Ascending aorta (tissue), 2 donors: ENCODE measurements at regions not wholly inside any gene's neighbourhood (a gene's known extent, or its start where the extent isn't known, plus 50 kb on each side); places are given as distances from the start of the nearest gene placed in this dataset.

Experiments
- DNase-seq, 2 donors: peaks; one replicate each; pipeline ENCODE4 v3.0.0-alpha.2; 2019; ENCODE audit warnings: low spot score in 2 of 2
- H3K27ac ChIP-seq, 2 donors: fragments of 200-600 bp; sonication (generic); one replicate each; pipeline ENCODE4 v1.5.1; 2016 to 2017; ENCODE audit warnings: mild to moderate bottlenecking in 1 of 2
- H3K27me3 ChIP-seq: fragments of 200-600 bp; sonication (generic); one replicate; pipeline ENCODE4 v1.5.1; 2017
- H3K36me3 ChIP-seq, 2 donors: fragments of 200-600 bp; sonication (generic); one replicate each; pipeline ENCODE4 v1.5.1; 2016
- H3K4me1 ChIP-seq, 2 donors: fragments of 200-600 bp; sonication (generic); one replicate each; pipeline ENCODE4 v1.5.1; 2016 to 2017; ENCODE audit warnings: mild to moderate bottlenecking in 1 of 2
- H3K4me3 ChIP-seq, 2 donors: fragments of 200-600 bp; sonication (generic); one replicate each; pipeline ENCODE4 v1.5.1; 2016 to 2017; ENCODE audit warnings: mild to moderate bottlenecking in 1 of 2
- H3K9me3 ChIP-seq, 2 donors: fragments of 200-600 bp; sonication (generic); one replicate each; pipeline ENCODE4 v1.5.1; 2016
- intact Hi-C: fragments of 100-400 bp; cut with DNase I; formaldehyde crosslinking; loops from one replicate; pipeline ENCODE4 v1.15.1; 2023
- TF ChIP-seq, protein P1 (sequence below), 3 experiments: fragments of 200-600 bp in 2 of 3; fragments of 450-650 bp in 1 of 3; sonication (generic) in 2 of 3; IDR thresholded peaks; one replicate each; pipeline ENCODE4 v1.5.1; 2016 to 2019; ENCODE audit warnings: antibody characterized with exemption in 3 of 3, mild to moderate bottlenecking in 1 of 3, moderate library complexity in 1 of 3

DNA sequence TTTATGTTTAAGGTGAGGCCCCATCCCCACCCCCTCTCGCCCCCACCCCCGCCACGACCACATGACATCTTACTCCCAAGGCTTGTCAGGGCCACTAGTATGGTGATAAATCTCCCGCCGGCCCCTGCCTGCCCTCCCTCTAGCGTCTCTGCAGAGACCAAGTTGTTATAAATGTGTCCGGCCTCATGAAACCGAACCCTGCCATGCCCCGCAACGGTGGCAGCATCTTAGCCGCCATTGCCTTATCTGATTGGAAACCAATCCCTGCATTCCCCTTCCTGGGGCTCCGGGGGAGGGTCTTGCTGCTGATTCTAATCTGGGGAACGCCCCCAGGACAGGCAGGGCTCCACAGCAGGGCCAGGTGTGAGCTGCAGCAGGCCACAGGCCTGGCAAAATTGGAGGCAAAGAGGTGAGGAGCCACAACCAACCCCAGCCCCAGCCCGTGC lies 352.4 kb downstream of the C16orf95 start:
- H3K27ac ChIP-seq = no peak overlapping the region
- intact Hi-C loops = no loop called here
- no peaks in the 10 kb centered on the region for H3K9me3 ChIP-seq
- DNase-seq = no peak
- H3K36me3 ChIP-seq = no peaks in the 10 kb centered on the region
- TF ChIP-seq, protein P1, sequence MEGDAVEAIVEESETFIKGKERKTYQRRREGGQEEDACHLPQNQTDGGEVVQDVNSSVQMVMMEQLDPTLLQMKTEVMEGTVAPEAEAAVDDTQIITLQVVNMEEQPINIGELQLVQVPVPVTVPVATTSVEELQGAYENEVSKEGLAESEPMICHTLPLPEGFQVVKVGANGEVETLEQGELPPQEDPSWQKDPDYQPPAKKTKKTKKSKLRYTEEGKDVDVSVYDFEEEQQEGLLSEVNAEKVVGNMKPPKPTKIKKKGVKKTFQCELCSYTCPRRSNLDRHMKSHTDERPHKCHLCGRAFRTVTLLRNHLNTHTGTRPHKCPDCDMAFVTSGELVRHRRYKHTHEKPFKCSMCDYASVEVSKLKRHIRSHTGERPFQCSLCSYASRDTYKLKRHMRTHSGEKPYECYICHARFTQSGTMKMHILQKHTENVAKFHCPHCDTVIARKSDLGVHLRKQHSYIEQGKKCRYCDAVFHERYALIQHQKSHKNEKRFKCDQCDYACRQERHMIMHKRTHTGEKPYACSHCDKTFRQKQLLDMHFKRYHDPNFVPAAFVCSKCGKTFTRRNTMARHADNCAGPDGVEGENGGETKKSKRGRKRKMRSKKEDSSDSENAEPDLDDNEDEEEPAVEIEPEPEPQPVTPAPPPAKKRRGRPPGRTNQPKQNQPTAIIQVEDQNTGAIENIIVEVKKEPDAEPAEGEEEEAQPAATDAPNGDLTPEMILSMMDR (IDR thresholded peaks at IDR 0.05) = no peak
- H3K4me3 ChIP-seq = no peak overlapping the region
- H3K27me3 ChIP-seq = no peaks in the 10 kb centered on the region
- H3K4me1 ChIP-seq = no peaks in the 10 kb centered on the region

DNA sequence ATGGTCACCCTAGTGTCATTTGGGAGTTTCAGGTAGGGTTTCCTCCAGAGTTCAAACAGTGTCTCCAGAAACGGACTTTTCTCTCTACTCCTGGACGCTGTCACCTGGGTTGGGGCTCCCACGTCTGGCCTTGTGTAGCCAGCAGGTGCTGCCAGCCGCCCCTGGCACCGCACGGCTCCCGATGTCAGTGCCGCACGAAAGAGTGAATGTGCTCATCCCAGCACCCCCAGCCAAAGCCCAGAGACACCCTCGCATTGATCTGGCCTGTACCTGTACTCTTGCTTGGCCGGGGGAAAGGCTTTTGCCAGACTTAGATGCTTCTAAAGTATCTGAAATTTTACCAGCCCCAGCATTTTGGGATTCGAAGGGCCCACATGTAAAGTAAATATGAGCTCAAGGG lies 351.9 kb downstream of the C16orf95 start:
- Histone ChIP-seq H3K27me3 (no peaks in the 10 kb centered on the region), H3K36me3 (no peaks in the 10 kb centered on the region), H3K9me3 (no peaks in the 10 kb centered on the region), H3K4me3 (no peak overlapping the region), H3K4me1 (no peaks in the 10 kb centered on the region), H3K27ac (no peak overlapping the region)
- intact Hi-C loops = no loop called here
- DNase-seq = no peak
- TF ChIP-seq, protein P1 (IDR thresholded peaks at IDR 0.05) = no peak

DNA sequence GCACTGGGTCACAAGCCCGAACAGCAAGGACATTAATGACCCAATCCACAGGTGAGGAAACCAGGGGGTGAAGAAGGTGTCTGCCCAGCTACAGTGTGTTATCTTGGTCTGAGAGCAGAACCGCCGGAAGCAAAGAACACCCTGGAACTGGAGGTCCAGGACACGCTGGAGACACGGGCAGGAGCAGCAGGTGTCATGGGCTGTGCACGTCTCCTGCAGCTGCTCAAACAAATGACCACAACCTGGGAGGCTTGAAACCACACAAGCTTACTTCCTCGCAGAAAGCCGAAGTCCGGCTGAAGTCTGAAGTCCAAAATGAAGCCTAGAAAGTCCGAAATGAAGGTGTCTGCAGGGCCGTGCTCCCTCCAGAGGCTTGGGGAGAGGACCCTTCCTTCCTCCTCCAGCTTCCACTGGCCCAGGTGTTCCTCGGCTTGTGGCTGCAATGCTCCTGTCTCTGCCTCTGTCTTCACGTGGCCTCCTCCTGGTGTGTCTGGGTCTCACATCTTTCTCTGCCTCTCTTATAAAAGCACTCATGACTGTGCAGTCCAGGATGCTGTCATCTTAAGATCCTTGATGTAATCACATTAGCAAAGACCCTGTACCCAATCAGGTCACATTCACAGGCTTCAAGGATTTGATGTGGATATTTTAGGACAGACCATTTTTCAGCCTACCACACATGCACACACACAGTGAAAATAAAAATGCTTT lies 351.2 kb downstream of the C16orf95 start:
- Histone ChIP-seq H3K4me1 (no peaks in the 10 kb centered on the region), H3K9me3 (no peaks in the 10 kb centered on the region), H3K36me3 (no peaks in the 10 kb centered on the region), H3K27me3 (no peaks in the 10 kb centered on the region), H3K4me3 (no peak overlapping the region), H3K27ac (no peak overlapping the region)
- intact Hi-C loops = no loop called here
- TF ChIP-seq, protein P1 (IDR thresholded peaks at IDR 0.05) = no peak
- no peak for DNase-seq

DNA sequence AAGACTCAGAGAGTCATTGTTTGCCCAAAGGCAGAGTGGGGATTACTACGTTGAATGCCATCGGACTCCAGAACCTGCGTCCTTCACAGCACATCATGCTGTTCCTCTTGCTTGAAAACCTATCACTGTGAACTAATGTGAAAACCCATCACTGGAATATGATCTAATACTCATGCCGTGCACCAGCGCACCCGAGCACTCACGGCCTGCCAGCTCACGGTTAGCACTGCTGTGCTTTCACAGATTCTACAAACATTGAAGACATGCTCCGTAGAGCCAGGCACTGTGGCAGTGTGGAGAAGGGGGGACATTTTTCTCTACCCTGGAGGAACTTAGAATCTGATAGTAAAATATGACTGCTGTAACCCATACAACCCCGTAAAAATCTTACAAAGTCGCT lies 350.4 kb downstream of the C16orf95 start:
- DNase-seq = no peak
- no peaks in the 10 kb centered on the region for H3K27me3 ChIP-seq
- H3K27ac ChIP-seq = no peak overlapping the region
- H3K4me3 ChIP-seq = no peak overlapping the region
- H3K36me3 ChIP-seq = no peaks in the 10 kb centered on the region
- intact Hi-C loops = no loop called here
- no peaks in the 10 kb centered on the region for H3K4me1 ChIP-seq
- H3K9me3 ChIP-seq = no peaks in the 10 kb centered on the region
- TF ChIP-seq, protein P1 (IDR thresholded peaks at IDR 0.05) = no peak

DNA sequence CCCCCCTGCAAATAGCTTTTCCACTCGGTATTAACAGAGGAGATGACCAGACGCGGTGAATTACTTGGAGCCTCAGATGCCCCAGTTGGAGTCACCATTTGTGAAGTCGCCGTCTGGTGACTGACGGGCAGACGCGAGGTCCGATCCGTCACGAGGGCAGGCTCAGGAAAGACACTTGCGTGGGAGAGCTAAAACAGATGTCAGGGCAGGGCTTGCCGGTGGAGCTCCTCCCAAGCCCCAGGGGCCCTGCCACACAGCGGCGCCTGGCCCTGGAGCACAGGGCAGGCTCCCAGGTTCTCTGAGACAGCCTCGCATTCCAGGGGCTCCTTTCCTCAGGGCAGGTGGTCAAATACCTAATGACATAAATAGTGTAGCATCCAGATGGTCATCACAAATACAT lies 348.3 kb downstream of the C16orf95 start:
- Histone ChIP-seq H3K36me3 (no peaks in the 10 kb centered on the region), H3K27ac (no peak overlapping the region), H3K4me3 (no peak overlapping the region), H3K27me3 (no peaks in the 10 kb centered on the region), H3K9me3 (no peaks in the 10 kb centered on the region), H3K4me1 (no peaks in the 10 kb centered on the region)
- DNase-seq = no peak
- intact Hi-C loops = no loop called here
- TF ChIP-seq, protein P1 (IDR thresholded peaks at IDR 0.05) = no peak

DNA sequence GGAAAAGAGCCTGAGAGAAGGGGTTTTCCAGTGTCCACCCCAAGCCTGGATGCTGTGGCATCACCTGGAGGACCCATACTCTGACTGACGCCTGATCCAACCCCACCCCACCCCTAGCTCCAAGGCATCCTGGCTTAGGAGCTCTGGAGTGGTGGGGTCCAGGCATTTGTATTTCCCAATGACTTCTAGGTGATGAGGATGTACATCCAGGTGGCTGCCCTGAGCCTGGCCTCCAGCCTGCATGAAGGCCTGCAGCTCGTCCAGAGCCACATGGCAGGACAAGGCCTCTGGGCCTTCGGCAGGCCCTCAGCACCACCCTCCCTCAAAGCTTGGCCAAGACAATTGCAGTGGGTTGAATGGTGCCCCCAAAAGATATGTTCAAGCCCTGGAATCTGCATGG lies 347.5 kb downstream of the C16orf95 start:
- Histone ChIP-seq H3K27ac (no peak overlapping the region), H3K9me3 (no peaks in the 10 kb centered on the region), H3K36me3 (no peaks in the 10 kb centered on the region), H3K4me3 (no peak overlapping the region), H3K27me3 (no peaks in the 10 kb centered on the region), H3K4me1 (no peaks in the 10 kb centered on the region)
- no peak for DNase-seq
- intact Hi-C loops = no loop called here
- TF ChIP-seq, protein P1 (IDR thresholded peaks at IDR 0.05) = no peak
